ENCODE measurements at regions not wholly inside any gene's neighbourhood (a gene's known extent, or its start where the extent isn't known, plus 50 kb on each side); places are given as distances from the start of the nearest gene placed in this dataset.

GRCh38 chr6:144667532-144668503, 382.7 kb downstream of the UTRN start:
- TF ChIP-seq CTCF (IDR thresholded peaks at IDR 0.05): no peak
- no peak for TF ChIP-seq ZFX (IDR thresholded peaks at IDR 0.05; ENCODE audit: borderline replicate concordance)

Measured in 22Rv1 (cell line).